Tibial artery (tissue), 4 donors: ENCODE measurements at regions not wholly inside any gene's neighbourhood (a gene's known extent, or its start where the extent isn't known, plus 50 kb on each side); places are given as distances from the start of the nearest gene placed in this dataset.
A peak's percentile ranks its signal among the peaks of the same experiment; 100 is the strongest.

Experiments
- DNase-seq, 2 donors: peaks; one replicate each; pipeline ENCODE4 v3.0.0-alpha.2; 2019
- H3K27ac ChIP-seq, 2 donors: fragments of 200-600 bp; sonication (generic) in 1 of 2; 1 replicate in 1 of 2; 2 replicates in 1 of 2; pipeline ENCODE4 v1.5.1; 2018 to 2019; ENCODE audit warnings: mild to moderate bottlenecking in 1 of 2
- H3K27me3 ChIP-seq, 2 donors: fragments of 200-600 bp; sonication (generic) in 1 of 2; one replicate each; pipeline versions ENCODE4 v1.5.1 to v1.6.0; 2016 to 2019
- H3K36me3 ChIP-seq, 3 donors: fragments of 200-600 bp; sonication (generic) in 2 of 3; one replicate each; pipeline ENCODE4 v1.5.1; 2016 to 2019; ENCODE audit warnings: mild to moderate bottlenecking in 2 of 3
- H3K4me1 ChIP-seq, 4 donors: fragments of 200-600 bp; sonication (generic) in 2 of 4; 1 replicate in 3 of 4; 2 replicates in 1 of 4; pipeline ENCODE4 v1.5.1; 2016 to 2019
- H3K4me3 ChIP-seq, 2 donors: fragments of 200-600 bp; sonication (generic) in 1 of 2; 1 replicate in 1 of 2; 2 replicates in 1 of 2; pipeline ENCODE4 v1.5.1; 2018 to 2019; ENCODE audit warnings: mild to moderate bottlenecking in 2 of 2
- H3K9me3 ChIP-seq, 3 donors: fragments of 200-600 bp; sonication (generic) in 1 of 3; one replicate each; pipeline ENCODE4 v1.5.1; 2016 to 2019
- CTCF ChIP-seq, 2 experiments: fragments of 200-600 bp in 1 of 2; fragments of 450-650 bp in 1 of 2; IDR thresholded peaks; one replicate each; pipeline ENCODE4 v1.5.1; 2017 to 2019; ENCODE audit warnings: antibody characterized with exemption in 2 of 2, mild to moderate bottlenecking in 1 of 2, moderate library complexity in 1 of 2
- intact Hi-C: fragments of 100-400 bp; cut with DNase I; formaldehyde crosslinking; loops from one replicate; pipeline ENCODE4 v1.15.0; 2023; ENCODE audit warnings: low total_unique reads

DNA sequence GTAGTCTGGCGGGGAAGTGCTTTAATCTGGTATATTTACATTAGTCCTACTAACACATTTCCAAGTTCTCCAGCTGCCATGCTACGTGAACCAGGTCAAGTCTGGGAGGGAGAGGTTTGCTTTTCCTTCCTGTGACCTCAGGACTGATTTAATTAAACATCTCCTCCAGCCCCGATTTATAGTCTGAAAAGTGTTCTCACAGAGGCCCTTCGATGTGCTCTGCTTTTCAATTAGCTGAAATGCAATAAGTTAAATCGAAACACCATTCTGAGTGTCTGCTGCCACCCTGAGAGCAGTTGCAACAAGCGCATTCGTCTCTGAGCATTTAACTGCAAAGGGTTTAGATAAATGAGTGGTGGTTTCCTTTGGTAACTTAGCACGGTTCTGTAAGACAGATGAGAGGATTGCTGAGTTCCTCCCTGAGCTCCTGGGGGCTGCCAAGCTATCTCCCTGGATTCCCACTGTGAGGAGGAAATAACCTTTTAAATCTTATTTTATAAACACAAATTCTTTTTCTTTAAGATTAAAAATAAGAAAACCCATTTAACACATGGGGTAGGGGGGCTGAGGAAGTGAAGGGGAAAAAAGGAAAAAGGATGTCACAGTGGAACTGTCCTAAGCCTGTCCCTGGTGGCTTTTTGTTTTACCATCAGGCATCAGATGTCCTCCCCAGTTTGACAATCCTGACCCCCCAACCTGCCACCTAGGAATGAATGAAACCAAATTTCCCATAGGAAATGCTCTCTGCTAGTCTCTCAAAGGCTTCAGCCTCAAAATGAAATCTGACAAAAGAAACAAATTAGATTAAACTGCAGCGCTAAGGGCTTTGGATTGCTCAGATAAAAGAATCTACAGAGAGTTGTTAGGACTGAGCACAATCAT is 56.5 kb upstream of the CREB1 start:
- intact Hi-C loops, result loop anchor here (1.0 to 10.0 kb wide), 3 partner anchors 491 to 778 kb away; no protein-coding TSS in a partner anchor
- Histone ChIP-seq H3K36me3 (no peaks in the 10 kb centered on the region), H3K27ac (peak overlapping the region in 1 of 2 donors; percentile 1), H3K9me3 (no peaks in the 10 kb centered on the region), H3K27me3 (no peaks in the 10 kb centered on the region), H3K4me1 (peaks cover 0 to 11% (median 1%) of the 10 kb centered on the region in 4 donors), H3K4me3 (peak overlapping the region; percentile 1 to 27)
- TF ChIP-seq CTCF (IDR thresholded peaks at IDR 0.05), result peak; percentile 56 to 62
- peak in 1 of 2 donors; percentile 45 for DNase-seq

DNA sequence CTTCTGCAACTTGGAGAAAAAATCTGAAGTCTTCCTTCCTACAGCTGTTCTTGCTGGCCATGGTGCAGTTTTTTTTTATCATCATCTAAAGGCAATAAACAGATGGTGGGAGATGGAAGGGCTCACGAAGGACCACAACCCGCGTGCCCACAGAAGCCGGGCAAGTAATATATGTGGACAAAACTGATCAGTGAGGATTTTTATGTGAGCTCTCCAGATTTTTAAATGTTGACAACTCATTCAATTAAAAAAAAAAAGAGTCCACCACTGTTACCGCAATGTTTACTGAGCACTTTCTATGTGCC is 55.9 kb upstream of the CREB1 start:
- Histone ChIP-seq H3K27me3 (no peaks in the 10 kb centered on the region), H3K4me1 (peaks cover 0 to 11% (median 1%) of the 10 kb centered on the region in 4 donors), H3K9me3 (no peaks in the 10 kb centered on the region), H3K4me3 (no peak overlapping the region), H3K36me3 (no peaks in the 10 kb centered on the region), H3K27ac (no peak overlapping the region)
- intact Hi-C loops, result loop anchor here (1.0 to 10.0 kb wide), 3 partner anchors 492 to 779 kb away; no protein-coding TSS in a partner anchor
- DNase-seq, result no peak
- TF ChIP-seq CTCF (IDR thresholded peaks at IDR 0.05), result no peak

- Histone ChIP-seq H3K4me1 (peaks cover 0 to 11% (median 1%) of the 10 kb centered on the region in 4 donors), H3K4me3 (peak overlapping the region; percentile 2 to 18), H3K27me3 (no peaks in the 10 kb centered on the region), H3K27ac (no peak overlapping the region), H3K9me3 (no peaks in the 10 kb centered on the region), H3K36me3 (no peaks in the 10 kb centered on the region)
- intact Hi-C loops, result loop anchor here (5.0 to 10.0 kb wide), 2 partner anchors 673 to 780 kb away; no protein-coding TSS in a partner anchor
- TF ChIP-seq CTCF (IDR thresholded peaks at IDR 0.05), result peak; percentile 60 to 90
- no peak for DNase-seq
Measured at GRCh38 chr2:207474863-207475485, 54.8 kb upstream of the CREB1 start.

- Histone ChIP-seq H3K27me3 (no peaks in the 10 kb centered on the region), H3K36me3 (no peaks in the 10 kb centered on the region), H3K27ac (no peak overlapping the region), H3K9me3 (no peaks in the 10 kb centered on the region), H3K4me1 (peaks cover 0 to 11% (median 1%) of the 10 kb centered on the region in 4 donors), H3K4me3 (no peak overlapping the region)
- intact Hi-C loops, result loop anchor here (10.0 kb wide), 1 partner anchor 781 kb away; no protein-coding TSS in a partner anchor
- TF ChIP-seq CTCF (IDR thresholded peaks at IDR 0.05), result no peak
- DNase-seq, result no peak
Measured at GRCh38 chr2:207475546-207475945, 54.2 kb upstream of the CREB1 start.

DNA sequence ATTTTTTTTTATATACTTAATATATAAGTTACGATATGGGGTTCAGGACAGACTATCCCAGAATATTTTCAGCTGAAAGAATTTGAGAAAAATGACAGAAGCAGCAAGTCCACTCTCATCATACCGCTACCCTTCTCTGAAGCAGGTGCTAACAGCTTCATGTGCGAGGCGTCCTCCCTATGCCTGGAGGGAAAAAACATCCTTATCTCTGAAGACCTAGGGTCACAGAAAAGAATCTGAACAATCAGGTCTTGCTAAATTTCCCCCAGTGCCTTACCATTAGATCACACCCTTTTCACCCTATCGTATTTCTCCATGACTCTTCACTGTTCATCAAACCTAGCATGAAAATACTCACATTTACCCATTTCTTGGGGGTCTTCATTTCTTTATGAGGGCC is 51.9 kb upstream of the CREB1 start:
- intact Hi-C loops, result loop anchor here (10.0 kb wide), 1 partner anchor 783 kb away; no protein-coding TSS in a partner anchor
- H3K27me3 ChIP-seq, result no peaks in the 10 kb centered on the region

More for the DNA sequence above, 51.9 kb upstream of the CREB1 start:
- no peaks in the 10 kb centered on the region for H3K36me3 ChIP-seq
- peaks cover 0 to 17% (median under 1%) of the 10 kb centered on the region in 4 donors for H3K4me1 ChIP-seq
- no peak overlapping the region for H3K4me3 ChIP-seq
- no peak overlapping the region for H3K27ac ChIP-seq
- TF ChIP-seq CTCF (IDR thresholded peaks at IDR 0.05), result no peak
- H3K9me3 ChIP-seq, result no peaks in the 10 kb centered on the region
- DNase-seq, result no peak
